Fibroblast of the conjunctiva (primary cell): ENCODE measurements at regions not wholly inside any gene's neighbourhood (a gene's known extent, or its start where the extent isn't known, plus 50 kb on each side); places are given as distances from the start of the nearest gene placed in this dataset.
"Not testable (repeated sequence)": the region's sequence is repeated elsewhere in the genome, so short reads cannot be mapped to it uniquely, and the experiment has no call there.

Experiments used
- DNase-seq: peaks from one replicate; pipeline ENCODE4 v3.0.0-alpha.2; 2010; ENCODE audit warnings: low read depth

- not testable (repeated sequence) for DNase-seq
These were observed 304.4 kb downstream of the ANAPC1 start for GRCh38 chr2:111579500-111580134.

- not testable (repeated sequence) for DNase-seq
These were observed 303.4 kb downstream of the ANAPC1 start for GRCh38 chr2:111580616-111581015.

- not testable (repeated sequence) for DNase-seq
These were observed 301.9 kb downstream of the ANAPC1 start for GRCh38 chr2:111582090-111582489.

- not testable (repeated sequence) for DNase-seq
These were observed 300.5 kb downstream of the ANAPC1 start for GRCh38 chr2:111583480-111583879.

- not testable (repeated sequence) for DNase-seq
These were observed 299.5 kb downstream of the ANAPC1 start for GRCh38 chr2:111584540-111584939.

GRCh38 chr2:111584950-111585349 lies 299.0 kb downstream of the ANAPC1 start:
- not testable (repeated sequence) for DNase-seq

- DNase-seq: not testable (repeated sequence)
These were observed 298.0 kb downstream of the ANAPC1 start for GRCh38 chr2:111586014-111586413.

GRCh38 chr2:111595072-111595471 lies 288.9 kb downstream of the ANAPC1 start:
- not testable (repeated sequence) for DNase-seq

- DNase-seq: not testable (repeated sequence)
These were observed 286.9 kb downstream of the ANAPC1 start for GRCh38 chr2:111596808-111597705.

GRCh38 chr2:111598944-111599343 lies 285.0 kb downstream of the ANAPC1 start:
- not testable (repeated sequence) for DNase-seq

GRCh38 chr2:111602259-111602658 lies 281.7 kb downstream of the ANAPC1 start:
- not testable (repeated sequence) for DNase-seq

GRCh38 chr2:111605798-111606197 lies 278.2 kb downstream of the ANAPC1 start:
- not testable (repeated sequence) for DNase-seq

- not testable (repeated sequence) for DNase-seq
These were observed 277.4 kb downstream of the ANAPC1 start for GRCh38 chr2:111606632-111607031.

- not testable (repeated sequence) for DNase-seq
These were observed 274.7 kb downstream of the ANAPC1 start for GRCh38 chr2:111609146-111609844.

GRCh38 chr2:111610035-111610434 lies 274.0 kb downstream of the ANAPC1 start:
- DNase-seq: not testable (repeated sequence)

GRCh38 chr2:111616651-111617218 lies 267.3 kb downstream of the ANAPC1 start:
- no peak for DNase-seq

GRCh38 chr2:111617299-111618225 lies 266.4 kb downstream of the ANAPC1 start:
- no peak for DNase-seq

GRCh38 chr2:111618226-111618977 lies 265.6 kb downstream of the ANAPC1 start:
- DNase-seq: peak; percentile 83

- DNase-seq: no peak
These were observed 264.8 kb downstream of the ANAPC1 start for GRCh38 chr2:111618978-111619902.
